HTR-8/SVneo (cell line): ENCODE measurements at regions not wholly inside any gene's neighbourhood (a gene's known extent, or its start where the extent isn't known, plus 50 kb on each side); places are given as distances from the start of the nearest gene placed in this dataset.

ENCODE experiments used
- DNase-seq: peaks from one replicate; pipeline ENCODE4 v3.0.0; 2011; ENCODE audit warnings: low spot score, mixed read lengths; ENCODE audit not compliant: insufficient read length
- FAIRE-seq: peaks from 2 replicates; lab custom pipeline; 2011; peaks lifted over from hg19 to GRCh38; lab: Jason Lieb, UNC

- no peak for FAIRE-seq
- no peak for DNase-seq
Measured at GRCh38 chr15:61309031-61309511, 80.0 kb upstream of the RORA start.

GRCh38 chr15:61308437-61308836 lies 79.3 kb upstream of the RORA start:
- FAIRE-seq (no peak), DNase-seq (no peak)

GRCh38 chr15:61307474-61307873 lies 78.4 kb upstream of the RORA start:
- no peak for FAIRE-seq
- DNase-seq, result no peak

- FAIRE-seq, result no peak
- DNase-seq, result no peak
Measured at GRCh38 chr15:61301701-61302100, 72.6 kb upstream of the RORA start.

GRCh38 chr15:61299075-61299763 lies 70.1 kb upstream of the RORA start:
- DNase-seq, result no peak
- FAIRE-seq, result no peak

- FAIRE-seq, result no peak
- DNase-seq, result no peak
Measured at GRCh38 chr15:61295239-61295638, 66.1 kb upstream of the RORA start.

GRCh38 chr15:61282661-61283060 lies 53.6 kb upstream of the RORA start:
- FAIRE-seq (no peak), DNase-seq (no peak)

- DNase-seq, result no peak
- no peak for FAIRE-seq
Measured at GRCh38 chr15:61281328-61281727, 52.2 kb upstream of the RORA start.
